CD4-positive, alpha-beta T cell treated with Interleukin-6 at 100 ng/mL for 8 hours (primary cell): ENCODE measurements at regions not wholly inside any gene's neighbourhood (a gene's known extent, or its start where the extent isn't known, plus 50 kb on each side); places are given as distances from the start of the nearest gene placed in this dataset.

Experiments used
- DNase-seq: peaks from one replicate; pipeline ENCODE4 v3.0.0-alpha.2; 2020; ENCODE audit warnings: mixed read lengths, low spot score

DNA sequence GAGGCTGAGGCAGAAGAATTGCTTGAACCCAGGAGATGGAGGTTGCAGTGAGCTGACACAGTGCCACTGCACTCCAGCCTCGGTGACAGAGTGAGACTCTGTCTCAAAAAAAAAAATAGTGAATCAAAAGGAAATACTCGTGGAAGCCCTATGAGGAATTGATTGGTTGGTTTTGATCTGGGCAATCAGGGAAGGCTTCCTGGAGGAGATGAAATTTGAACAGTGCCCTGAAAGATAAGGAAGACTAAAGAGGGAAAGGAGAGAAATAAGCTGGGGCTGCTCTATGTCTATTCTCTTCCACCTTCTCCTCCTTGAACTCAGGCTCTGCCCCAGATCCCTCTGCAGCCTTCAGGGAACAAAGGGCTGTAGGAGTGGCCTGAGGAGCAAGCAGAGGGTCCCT lies 54.1 kb downstream of the IRF2BPL start:
- no peak for DNase-seq

DNA sequence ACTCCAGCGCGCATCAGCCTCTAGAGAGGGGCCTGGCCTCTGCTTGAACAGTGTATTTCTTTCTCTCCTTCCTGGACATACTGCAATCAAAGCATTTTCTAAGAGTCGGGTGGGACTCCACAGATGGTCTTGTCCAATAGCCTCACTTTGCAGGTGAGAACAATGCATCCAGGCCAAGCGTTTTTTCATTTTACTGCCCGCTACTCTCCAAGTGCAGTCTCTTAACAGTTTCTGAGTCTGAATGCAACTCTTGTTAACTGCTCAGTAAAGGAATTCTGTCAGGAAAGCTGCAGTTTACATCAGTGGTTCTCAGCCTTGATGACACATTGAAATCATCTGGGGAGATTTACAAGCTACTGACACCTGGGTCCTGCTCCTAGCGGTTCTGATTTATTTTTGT lies 57.0 kb downstream of the IRF2BPL start:
- no peak for DNase-seq

DNA sequence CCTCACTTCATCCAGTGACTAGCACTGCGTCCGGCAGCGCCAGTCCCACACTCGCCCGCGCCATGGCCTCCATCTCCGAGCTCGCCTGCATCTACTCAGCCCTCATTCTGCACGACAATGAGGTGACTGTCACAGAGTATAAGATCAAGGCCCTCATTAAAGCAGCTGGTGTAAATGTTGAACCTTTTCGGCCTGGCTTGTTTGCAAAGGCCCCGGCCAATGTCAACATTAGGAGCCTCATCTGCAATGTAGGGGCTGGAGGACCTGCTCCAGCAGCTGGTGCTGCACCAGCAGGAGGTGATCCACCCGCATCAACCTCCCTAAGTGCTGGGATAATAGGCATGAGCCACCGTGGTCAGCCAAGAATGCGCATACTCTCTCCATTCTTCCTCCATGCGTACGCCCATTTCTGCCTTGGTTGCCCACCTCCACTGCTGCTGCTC lies 59.9 kb downstream of the IRF2BPL start:
- no peak for DNase-seq

DNA sequence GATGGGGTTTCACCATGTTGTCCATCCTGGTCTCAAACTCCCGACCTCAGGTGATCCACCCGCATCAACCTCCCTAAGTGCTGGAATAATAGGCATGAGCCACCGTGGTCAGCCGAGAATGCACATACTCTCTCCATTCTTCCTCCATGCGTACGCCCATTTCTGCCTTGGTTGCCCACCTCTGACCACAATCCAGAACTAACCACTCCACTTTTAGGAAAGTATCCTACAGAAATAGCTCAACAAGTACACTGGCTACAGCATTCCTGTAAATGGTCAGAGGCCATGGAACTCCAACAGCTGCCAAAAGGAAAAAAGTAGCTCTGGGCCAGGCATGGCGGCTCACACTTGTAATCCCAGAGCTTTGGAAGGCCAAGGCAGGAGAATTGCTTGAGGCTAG lies 60.7 kb downstream of the IRF2BPL start:
- no peak for DNase-seq

DNA sequence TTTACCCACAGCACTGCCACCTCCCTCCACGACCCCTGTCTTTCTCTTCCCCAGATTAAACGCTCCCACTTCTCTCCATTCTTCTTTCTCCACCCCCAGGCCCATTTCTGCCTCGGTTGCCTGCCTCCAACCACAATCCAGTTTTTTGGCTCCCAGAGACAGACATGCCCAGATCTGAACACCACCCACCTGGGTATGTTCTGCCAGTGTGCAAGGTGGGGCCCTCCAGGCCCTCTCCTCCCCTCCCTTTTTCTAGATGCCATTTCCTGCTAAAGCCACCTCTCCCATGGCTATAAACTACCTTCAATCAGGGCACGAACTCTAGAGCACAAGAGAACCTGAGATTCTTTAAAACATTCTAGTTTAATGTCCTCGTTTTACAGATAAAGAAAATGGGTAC lies 63.3 kb downstream of the IRF2BPL start:
- DNase-seq, result no peak

DNA sequence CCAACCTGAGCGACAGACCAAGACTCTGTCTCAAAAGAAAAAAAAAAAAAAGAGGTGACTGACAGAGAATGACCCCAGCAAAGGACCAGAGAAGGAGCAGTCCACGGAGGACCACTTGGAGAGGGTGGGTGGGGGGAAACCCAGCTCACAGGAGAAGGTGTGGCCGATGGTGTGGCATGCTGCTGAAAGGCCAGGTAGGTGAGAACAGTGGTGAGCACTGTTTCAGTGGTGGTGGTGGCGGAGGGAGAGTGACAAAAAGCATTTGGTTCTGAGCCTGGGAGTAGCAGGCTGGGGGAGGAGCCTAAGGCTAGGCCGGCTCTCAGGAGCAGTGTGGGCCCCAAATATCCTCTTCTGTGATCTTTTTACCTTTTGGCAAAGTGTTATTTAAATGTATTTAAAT lies 63.8 kb downstream of the IRF2BPL start:
- no peak for DNase-seq

DNA sequence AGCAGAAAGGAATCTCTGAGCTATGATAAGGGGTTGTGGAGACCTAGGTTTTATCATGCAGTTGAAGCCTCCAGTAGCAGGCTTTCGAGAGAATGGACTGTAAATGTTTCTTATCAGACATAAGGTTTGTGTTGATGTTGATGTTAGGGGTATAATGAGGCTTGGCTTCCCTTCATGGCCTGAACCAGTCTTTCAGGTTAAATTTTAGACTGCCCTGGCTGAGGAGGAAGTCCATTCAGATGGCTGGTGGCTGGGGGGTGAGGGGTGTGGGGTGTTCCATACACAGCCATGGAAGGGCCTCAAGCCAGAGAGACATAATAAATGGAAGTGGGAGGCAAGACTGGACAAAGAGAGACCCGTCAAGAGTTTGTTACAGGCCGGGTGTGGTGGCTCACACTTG lies 65.1 kb downstream of the IRF2BPL start:
- DNase-seq, result no peak

DNA sequence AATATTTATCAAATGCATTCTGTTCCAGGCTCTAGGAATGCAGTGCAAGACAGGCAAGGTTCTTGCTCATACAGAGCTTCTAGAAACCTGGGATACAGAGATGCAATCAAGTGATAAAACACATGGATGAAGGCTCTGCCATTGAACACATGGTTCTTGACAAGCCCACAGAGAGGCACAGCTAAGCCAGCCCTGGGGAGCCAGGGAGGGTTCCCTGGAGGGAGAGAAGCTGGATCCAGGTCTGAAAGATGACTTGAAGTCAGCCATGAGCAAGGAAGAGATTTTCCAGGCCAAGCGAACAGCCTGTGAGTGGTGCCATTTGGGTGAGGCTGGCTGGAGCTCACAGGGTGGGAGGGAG lies 66.2 kb downstream of the IRF2BPL start:
- DNase-seq, result no peak

DNA sequence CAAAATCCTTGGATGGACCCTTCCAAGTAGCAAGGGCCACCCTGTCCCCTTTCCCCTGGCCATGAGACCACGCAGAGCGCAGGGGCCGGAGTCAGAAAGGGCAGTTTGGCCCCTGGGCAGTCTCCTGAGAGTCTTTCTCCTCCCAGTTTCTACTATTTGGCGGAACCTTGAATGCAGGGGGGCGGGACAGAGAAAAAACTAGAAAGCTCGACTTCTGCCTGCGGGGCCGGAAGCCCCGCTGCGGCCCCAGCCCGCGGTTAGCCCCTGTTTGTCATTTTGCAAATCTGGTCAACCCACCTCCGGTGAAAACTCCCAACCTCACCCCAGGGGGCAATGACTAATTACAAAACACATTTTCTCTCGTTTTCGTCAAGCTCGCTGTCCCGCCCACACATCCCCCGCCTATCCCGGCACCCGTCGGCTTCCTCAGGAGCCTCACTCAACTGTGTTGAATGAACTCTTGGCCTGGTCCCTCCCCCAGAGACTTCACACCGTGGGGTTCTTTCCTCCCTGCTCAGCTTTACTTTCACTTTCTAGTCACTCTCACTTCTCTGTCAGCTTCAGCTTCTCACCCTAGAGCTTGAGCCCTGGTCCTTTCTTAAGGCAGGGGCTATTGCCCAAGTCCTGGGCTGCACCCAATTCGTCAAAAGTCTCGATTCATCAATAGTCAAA lies 66.7 kb downstream of the IRF2BPL start:
- DNase-seq, result peak; percentile 95

DNA sequence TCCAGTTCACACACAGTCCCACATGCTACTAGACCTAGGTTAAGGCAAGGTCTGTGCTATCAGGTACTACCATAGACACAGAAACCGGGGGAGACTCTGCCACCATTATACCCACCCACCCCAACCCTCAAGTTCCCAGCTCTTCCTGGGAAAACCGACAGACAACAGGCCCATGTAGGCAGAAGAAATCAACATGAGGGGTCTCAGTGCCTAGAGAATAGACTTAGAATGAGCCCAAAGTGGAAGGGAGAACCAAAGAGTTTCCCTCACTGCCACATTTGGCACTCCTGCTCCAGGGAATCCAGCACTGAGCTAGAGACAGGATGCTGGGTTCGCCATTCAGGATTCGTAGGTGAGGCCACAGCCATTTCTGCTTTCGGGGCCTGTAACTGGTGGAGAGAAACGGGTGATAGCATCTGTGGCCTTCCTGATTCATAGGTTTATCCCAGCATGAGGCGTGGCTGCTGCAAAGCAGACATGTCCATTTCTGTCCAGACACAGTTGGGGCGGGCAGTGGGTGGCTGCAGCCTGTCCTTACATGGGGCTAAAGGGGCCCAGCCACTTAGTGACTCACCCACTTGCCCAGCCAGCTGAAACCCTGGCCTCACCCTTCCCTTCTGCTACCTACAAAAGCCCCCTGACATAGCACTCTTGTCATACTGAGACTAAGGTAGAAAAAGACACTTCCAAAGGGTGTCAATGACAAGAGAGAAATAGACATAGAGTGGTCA lies 69.4 kb downstream of the IRF2BPL start:
- no peak for DNase-seq

DNA sequence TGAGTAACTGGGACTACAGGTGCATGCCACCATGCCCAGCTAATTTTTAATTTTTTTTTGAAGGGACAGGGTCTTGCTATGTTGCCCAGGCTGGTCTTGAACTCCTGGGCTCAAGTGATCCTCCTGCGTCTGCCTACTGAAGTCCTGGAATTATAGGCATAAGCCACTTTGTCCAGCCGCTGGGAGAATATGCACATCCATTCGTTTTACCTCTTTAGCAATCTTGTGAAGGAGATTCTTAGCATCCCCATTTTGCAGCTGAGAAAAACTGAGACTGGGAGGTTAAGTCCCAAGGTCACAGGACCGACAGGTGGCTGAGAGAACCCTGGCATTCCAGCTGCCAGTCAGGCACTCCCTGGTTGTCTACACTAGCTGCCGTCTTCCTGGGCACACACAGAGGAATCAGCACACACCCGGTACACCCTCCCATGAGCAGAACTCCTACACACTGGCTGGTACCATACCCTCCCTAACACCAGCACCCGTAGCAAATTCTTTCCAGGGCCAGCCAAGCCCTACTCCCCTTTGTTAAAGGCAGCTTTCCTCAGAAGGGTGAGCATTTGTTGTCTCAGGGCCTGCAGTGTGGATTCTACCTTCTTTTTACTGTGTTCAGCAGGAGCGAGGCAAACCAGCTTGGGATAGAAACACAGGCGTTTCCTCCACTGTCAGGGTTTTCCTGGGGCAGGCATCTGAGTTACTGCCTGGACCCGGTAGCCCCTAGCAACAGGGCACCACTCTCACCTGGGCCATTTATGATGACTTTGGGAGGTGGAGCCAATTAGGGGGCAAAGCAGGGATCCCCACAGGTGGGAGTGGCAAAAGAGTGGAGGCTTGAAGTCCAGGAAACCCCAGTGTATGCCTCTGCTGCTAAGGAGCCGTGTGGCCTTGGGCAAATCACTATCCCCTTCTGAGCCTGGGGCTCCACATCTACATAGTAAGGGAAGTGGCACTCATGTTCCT lies 70.2 kb downstream of the IRF2BPL start:
- no peak for DNase-seq

DNA sequence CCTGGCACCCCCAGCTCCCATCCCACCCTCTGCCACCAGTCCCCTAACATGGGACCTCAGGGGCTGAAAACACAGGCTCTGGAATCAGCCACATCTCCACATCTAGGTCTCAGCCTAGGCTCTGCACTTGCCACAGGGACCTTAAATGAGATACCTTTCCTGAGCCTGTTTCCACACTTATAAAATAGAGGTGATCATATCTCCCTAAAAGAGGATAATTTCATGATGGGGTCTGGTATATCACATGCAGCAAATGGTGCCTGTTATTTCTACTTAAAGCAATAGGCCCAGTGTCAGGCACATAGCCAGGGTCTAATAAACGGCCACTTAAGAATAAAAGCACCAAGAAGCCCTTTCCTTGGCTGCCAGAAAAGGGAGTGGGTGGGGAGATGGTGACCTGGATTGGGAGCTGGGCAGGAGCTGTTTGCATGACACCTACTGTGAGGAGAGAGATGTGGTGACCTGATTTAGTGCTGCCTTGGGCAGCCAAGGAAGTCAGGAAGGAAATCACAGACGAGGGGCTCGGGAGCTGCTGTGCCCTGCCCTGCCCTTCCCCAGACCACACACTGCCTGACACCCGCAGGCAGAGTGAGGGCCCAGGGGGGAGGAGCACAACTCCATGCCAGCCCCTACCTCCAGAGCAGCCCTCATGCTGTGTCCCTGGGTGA lies 71.2 kb downstream of the IRF2BPL start:
- DNase-seq, result no peak

DNA sequence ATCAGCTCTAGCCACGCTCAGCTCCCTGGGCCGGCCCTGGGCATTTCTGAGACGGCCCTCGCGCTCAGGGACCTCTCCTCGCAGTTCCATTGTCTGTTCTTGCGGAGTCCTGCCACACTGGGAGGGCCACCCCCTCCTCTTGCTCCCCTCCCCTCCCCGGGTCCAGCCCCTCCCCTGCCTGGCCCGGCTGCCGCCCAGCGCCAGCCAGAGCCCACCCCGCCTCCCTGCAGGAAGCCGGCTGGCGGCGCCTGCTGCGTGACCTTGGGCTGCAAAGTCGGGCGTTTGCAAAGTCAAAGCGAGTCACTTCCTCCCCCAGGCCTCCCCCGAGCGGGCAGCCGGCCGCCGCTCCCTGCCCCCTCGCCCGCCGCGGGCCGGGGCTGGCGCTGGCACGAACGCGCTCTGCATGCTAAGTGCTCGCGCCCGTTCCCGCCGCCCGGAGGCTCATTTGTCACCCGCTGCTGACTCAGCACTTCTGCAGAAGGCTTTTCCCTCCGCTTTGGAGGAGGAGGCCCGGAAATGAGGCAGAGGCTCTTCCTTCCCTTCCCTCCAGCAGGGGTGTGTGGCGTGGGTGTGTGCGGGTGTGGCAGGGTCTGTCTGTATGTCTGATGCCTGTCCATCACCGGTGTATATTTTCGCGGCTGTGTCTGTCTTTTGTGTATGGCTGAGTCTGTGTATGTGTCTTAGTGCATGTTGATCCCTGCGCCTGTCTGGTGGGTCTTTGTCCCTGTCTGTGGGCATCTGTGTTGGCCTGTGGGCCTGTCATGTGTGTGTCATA lies 72.0 kb downstream of the IRF2BPL start:
- DNase-seq, result peak; percentile 84

DNA sequence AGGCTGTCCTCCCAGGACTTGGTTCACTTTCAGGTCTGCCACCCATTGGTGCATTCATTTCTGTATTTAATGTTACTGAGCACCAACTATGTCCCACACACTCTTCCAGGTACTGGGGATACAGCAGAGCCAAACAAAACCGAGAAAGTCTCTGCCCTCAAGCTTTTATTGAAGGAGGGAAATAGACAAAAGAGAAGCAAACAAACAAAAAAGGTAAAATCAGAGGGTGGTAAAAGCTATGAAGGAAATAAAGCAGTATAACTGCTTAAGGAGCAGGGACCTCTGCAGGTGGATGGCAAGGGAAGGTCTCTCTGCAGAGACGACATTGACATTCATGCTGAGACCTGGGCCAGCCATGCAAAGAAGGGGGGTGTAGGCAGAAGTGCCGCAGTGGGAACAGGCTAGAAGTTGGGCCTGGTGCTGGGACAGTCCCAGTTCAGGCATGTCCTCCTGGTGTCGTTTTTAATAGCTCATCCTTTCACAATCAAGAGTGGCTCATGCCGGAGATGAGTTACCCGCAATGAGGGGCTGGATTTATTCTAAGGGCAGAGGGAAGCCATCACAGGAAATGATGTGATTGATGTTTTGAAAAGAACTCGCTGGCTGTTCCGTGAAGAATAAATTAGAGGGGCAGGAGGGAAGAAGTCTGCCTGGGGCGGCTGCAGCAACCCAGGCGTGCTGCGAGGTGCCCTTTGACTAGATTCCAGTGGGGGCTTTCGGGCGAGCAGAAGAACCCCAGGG lies 72.8 kb downstream of the IRF2BPL start:
- DNase-seq, result peak; percentile 73

DNA sequence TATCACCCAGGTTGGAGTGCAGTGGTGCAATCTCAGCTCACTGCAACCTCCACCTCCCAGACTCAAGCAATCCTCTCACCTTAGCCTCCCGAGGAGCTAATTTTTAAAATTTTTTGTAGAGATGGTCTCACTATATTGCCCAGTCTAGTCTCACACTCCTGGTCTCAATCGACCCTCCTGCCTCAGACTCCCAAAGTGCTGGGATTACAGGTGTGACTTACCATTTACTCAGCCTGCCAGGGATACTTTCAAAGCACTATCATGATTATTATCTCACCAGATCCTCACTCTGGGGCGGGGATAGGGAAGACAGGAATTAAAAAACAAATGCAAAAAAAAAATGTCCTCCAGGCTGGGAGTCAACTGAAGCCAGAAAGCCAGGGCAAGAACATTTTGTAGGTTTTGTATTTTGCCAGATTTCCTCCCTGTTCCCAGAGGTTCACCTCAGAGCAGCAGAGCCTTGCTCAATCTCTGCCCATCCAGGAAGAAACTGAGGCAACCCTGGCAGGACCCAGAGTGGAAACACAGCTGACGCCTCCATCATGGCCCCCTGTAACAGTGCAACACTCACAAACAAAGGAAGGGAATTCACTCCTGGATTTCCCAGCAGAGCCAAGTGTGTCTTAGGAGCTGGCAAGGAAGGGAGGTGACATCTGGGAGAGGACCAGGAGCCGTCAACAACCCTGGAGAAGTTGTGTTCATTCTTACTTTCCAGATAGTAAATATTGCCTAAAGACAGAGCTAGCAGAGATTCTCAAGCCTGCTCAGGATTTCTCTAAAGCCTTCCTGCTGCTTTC lies 73.9 kb downstream of the IRF2BPL start:
- no peak for DNase-seq

DNA sequence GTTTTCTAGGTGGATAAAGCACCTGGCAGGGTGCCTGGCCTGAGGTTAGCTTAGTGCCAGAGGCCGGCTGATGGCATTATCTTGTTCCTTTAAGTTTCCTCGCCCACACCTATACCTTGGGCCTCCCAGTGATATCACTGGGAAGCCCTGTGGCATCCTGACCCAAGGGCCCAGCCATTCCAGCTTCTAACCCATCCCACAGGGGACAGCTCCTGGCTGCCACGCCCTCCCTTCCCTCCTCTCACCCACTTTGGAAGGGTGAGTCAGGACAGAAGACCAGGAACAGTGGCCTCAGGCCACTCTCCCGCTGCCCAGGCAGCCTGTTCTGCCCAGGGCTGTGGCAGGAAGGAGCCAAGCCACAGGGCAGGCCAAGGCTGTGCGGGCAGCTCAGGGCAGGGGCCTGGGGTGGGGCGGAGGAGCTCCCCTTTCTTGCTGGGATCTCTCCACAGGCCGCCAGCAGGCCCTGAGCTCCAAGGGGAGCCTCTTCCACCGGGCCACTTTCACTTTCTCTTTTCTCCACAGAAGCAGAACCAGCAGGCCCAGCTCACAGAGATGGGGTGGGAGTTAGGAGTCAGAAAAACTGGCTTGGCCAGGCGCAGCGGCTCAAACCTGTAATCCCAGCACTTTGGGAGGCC lies 75.1 kb downstream of the IRF2BPL start:
- peak; percentile 58 for DNase-seq

DNA sequence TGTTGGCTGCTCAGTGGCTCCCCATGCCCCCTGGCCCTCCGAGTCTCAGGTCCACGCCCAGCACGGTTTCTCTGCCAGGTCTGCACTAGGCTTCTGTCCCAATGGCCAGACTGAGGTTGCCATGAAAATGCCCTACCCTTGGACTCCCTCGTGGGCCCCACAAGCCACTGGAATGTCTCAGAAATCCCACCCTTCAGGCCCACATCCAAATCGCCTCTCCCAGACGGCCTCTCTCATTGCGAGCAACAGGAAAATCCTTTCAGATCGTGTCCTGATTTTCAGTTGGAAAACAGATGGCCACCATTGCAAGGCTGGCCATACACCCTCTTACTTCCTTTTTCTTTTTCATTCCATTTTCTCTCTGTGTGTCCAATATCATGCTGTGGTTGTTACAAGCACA lies 77.3 kb downstream of the IRF2BPL start:
- DNase-seq, result no peak

DNA sequence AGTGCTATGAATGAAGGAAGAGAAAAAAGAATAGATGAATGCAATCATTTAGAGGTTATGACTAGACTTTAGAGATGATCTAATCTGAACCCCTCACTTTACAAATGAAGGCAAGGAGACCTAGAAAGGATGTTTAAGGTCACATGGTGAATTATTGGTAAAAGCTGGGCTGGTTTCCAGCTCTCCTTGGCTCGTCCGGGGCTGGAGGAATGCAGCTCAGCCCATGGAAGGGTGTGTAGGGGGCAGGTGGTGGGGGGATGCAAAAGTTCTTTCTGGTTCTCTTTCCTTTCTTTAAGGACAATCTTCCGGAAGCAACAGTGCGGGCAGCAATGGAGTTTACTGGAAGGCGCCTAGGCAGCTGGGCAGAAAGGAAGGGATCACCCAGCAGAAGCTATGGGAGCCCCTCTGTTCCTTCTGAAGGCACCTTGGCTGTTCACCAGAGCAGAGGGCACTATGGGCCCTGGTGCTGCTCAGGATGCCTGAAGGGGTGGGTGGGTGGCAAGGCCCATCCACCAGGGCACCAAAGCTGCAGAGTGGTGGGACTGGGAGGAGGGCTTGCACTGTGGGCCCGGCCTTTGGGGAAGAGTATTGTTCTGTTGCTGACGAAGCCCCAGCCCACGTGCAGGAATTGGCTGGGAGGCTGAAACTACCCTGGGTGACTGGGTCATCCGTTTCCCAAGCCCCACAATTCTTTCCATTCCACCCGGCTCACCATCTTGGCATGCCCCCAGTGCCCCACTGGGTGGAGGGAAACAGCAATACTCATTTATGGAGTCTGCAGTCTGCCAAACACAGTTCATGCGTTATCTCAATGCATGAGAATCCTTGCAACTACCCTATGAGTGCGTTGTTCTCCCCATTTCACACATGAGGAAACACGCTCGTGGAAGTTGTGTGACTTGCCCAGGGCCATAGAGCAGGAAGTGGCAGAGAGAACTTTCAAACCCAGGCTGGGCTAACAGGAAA lies 78.2 kb downstream of the IRF2BPL start:
- DNase-seq, result no peak
